HepG2 (cell line): ENCODE measurements at regions not wholly inside any gene's neighbourhood (a gene's known extent, or its start where the extent isn't known, plus 50 kb on each side); places are given as distances from the start of the nearest gene placed in this dataset.

Experiments used
- ATAC-seq: fragments of 200-7000 bp; cut with Tn5 transposase; 3 replicates; pipeline ENCODE4 v1.9.1; 2020; ENCODE audit warnings: mild to moderate bottlenecking, moderate library complexity
- BruUV-seq: library from RNA; stranded (reverse); fragments of 400-500 nt; replicated peaks from 2 replicates; lab custom pipeline; 2021; lab: Mats Ljungman, UMichigan
- CTCF ChIA-PET: fragments of 300-600 bp; formaldehyde crosslinking; extraction: SDS; loops from one replicate; lab custom pipeline; 2021; ENCODE audit warnings: low total read pairs, inconsistent platforms, low intra/inter-chr PET ratio; lab: Yijun Ruan, JAX
- POLR2A ChIA-PET: fragments of 350-600 bp; sonication (Branson Sonifier 250); formaldehyde crosslinking; loops from one replicate; lab custom pipeline; 2020; ENCODE audit warnings: antibody characterized with exemption, inconsistent platforms; lab: Yijun Ruan, JAX
- DNase-seq: peaks from one replicate; pipeline ENCODE4 v3.0.0-alpha.2; 2015; ENCODE audit warnings: low spot score
- FAIRE-seq: peaks from 3 replicates; lab custom pipeline; 2011; peaks lifted over from hg19 to GRCh38; lab: Jason Lieb, UNC
- H2AFZ ChIP-seq: one replicate; pipeline ENCODE4 v1.6.1; 2011; ENCODE audit warnings: low read length, inconsistent platforms
- H3K27ac ChIP-seq: fragments of 300-600 bp; 3 replicates; pipeline ENCODE4 v1.8.0; 2011; ENCODE audit warnings: mixed run types, mild to moderate bottlenecking, mixed read lengths, low read length, inconsistent platforms; ENCODE audit not compliant: insufficient read depth; ENCODE audit errors: extremely low read length
- H3K27me3 ChIP-seq, 2 experiments: fragments of 200-600 bp in 1 of 2; 2 replicates in 1 of 2; 3 replicates in 1 of 2; pipeline versions ENCODE4 v1.6.0 to v1.8.0; 2011; ENCODE audit warnings: low read length in 2 of 2, mild to moderate bottlenecking in 2 of 2, moderate library complexity in 2 of 2, inconsistent platforms in 1 of 2; ENCODE audit not compliant: insufficient read depth in 2 of 2, control insufficient read depth in 1 of 2
- H3K36me3 ChIP-seq, 2 experiments: fragments of 200-600 bp in 1 of 2; replicated peaks in 1 of 2; 2 replicates in 1 of 2; 3 replicates in 1 of 2; pipeline versions ENCODE4 v1.5.1 to v1.8.0; 2011; ENCODE audit warnings: low read length in 2 of 2, inconsistent platforms in 1 of 2; ENCODE audit not compliant: insufficient read depth in 2 of 2, control insufficient read depth in 1 of 2
- H3K4me1 ChIP-seq: 2 replicates; pipeline ENCODE4 v1.5.1; 2012; ENCODE audit warnings: low read length, inconsistent platforms; ENCODE audit not compliant: insufficient read depth
- H3K4me2 ChIP-seq: 2 replicates; pipeline ENCODE4 v1.6.0; 2011; ENCODE audit warnings: low read depth, low read length, inconsistent platforms
- H3K4me3 ChIP-seq, 3 experiments: fragments of 200-600 bp in 1 of 3; sonication (generic), shearing (Covaris generic) in 1 of 3; replicated peaks in 1 of 3; 2 replicates each; pipeline ENCODE4 v1.5.1; 2011 to 2016; ENCODE audit warnings: low read length in 3 of 3, inconsistent platforms in 2 of 3, low read depth in 2 of 3, mild to moderate bottlenecking in 2 of 3, control low read depth in 1 of 3, mixed read lengths in 1 of 3; ENCODE audit not compliant: insufficient read depth in 1 of 3
- H3K79me2 ChIP-seq: one replicate; pipeline ENCODE4 v1.6.1; 2011; ENCODE audit warnings: low read length, inconsistent platforms; ENCODE audit not compliant: insufficient read depth
- H3K9ac ChIP-seq: 2 replicates; pipeline ENCODE4 v1.6.0; 2011; ENCODE audit warnings: mild to moderate bottlenecking, low read depth, low read length, inconsistent platforms; ENCODE audit not compliant: insufficient read depth
- H3K9me3 ChIP-seq: 2 replicates; pipeline ENCODE4 v1.5.1; 2012; ENCODE audit warnings: mild to moderate bottlenecking, low read length
- H4K20me1 ChIP-seq: 2 replicates; pipeline ENCODE4 v1.6.0; 2011; ENCODE audit warnings: inconsistent platforms, mild to moderate bottlenecking, low read length, moderate library complexity; ENCODE audit not compliant: insufficient read depth
- CENPX ChIP-seq: sonication (generic); formaldehyde crosslinking; IDR thresholded peaks from 2 replicates; pipeline ENCODE4 v1.9.0; 2021; ENCODE audit warnings: mild to moderate bottlenecking, missing genetic modification reagents, moderate library complexity
- DPF2 ChIP-seq: sonication (generic); formaldehyde crosslinking; IDR thresholded peaks from 2 replicates; pipeline ENCODE4 v1.4.0; 2020; ENCODE audit warnings: mild to moderate bottlenecking, low read depth, missing genetic modification reagents, borderline replicate concordance
- ESRRA ChIP-seq: sonication (generic); formaldehyde crosslinking; IDR thresholded peaks from 2 replicates; pipeline ENCODE4 v1.5.1; 2020; ENCODE audit warnings: mild to moderate bottlenecking, low read depth, missing genetic modification reagents
- EZH2 ChIP-seq: conservative IDR thresholded peaks from 2 replicates; pipeline ENCODE4 v1.6.1; 2012; ENCODE audit warnings: mild to moderate bottlenecking, low read depth, low read length, moderate library complexity
- NFRKB ChIP-seq: fragments of 450-650 bp; IDR thresholded peaks from 2 replicates; pipeline ENCODE4 v1.6.1; 2017
- SAFB2 ChIP-seq: sonication (generic); formaldehyde crosslinking; IDR thresholded peaks from 2 replicates; pipeline ENCODE4 v1.5.1; 2020; ENCODE audit warnings: missing genetic modification reagents, low read depth, mild to moderate bottlenecking, borderline replicate concordance
- ZBTB20 ChIP-seq: sonication (generic); formaldehyde crosslinking; IDR thresholded peaks from 2 replicates; pipeline ENCODE4 v1.8.1; 2023; ENCODE audit warnings: missing genetic modification reagents, low read depth, mild to moderate bottlenecking, borderline replicate concordance
- ZBTB26 ChIP-seq: IDR thresholded peaks from 2 replicates; pipeline ENCODE4 v1.6.1; 2016; ENCODE audit warnings: missing compliant biosample characterization, missing genetic modification reagents, borderline replicate concordance
- ZNF687 ChIP-seq: sonication (generic); formaldehyde crosslinking; IDR thresholded peaks from 2 replicates; pipeline ENCODE4 v1.5.1; 2020; ENCODE audit warnings: mild to moderate bottlenecking, missing genetic modification reagents, moderate library complexity
- WGBS: methylation state at CpG from one replicate; pipeline ENCODE4 v1.1.6; 2017; ENCODE audit warnings: low lambda C conversion rate; 5-methylcytosine and 5-hydroxymethylcytosine counted together
- in situ Hi-C: cut with HindIII; loops from 2 replicates; pipeline ENCODE4 v1.10.0; 2017; ENCODE audit warnings: low pct_unique_long_range_greater_than_20kb; ENCODE audit not compliant: extremely low pct_ligation_motif_present
- intact Hi-C: fragments of 100-400 bp; cut with micrococcal nuclease; formaldehyde crosslinking; loops from one replicate; pipeline ENCODE4 v1.10.0; 2022; ENCODE audit not compliant: unreplicated experiment

- Histone ChIP-seq H3K79me2 (no peaks in the 10 kb centered on the region), H3K36me3 (no peaks in the 10 kb centered on the region), H3K27ac (no peak overlapping the region), H3K4me1 (no peaks in the 10 kb centered on the region), H3K4me3 (no peak overlapping the region), H3K9me3 (no peaks in the 10 kb centered on the region), H3K27me3 (no peaks in the 10 kb centered on the region; a peak in 2 of 5 replicates), H3K4me2 (no peak overlapping the region), H3K9ac (no peak overlapping the region), H4K20me1 (no peaks in the 10 kb centered on the region), H2AFZ (no peak overlapping the region)
- BruUV-seq, result no TSS peak
- no peak for ATAC-seq
- no peak for DNase-seq
- FAIRE-seq, result no peak
- ChIA-PET POLR2A (no interaction called here), CTCF (no interaction called here)
- TF ChIP-seq ESRRA (no peak), SAFB2 (CRISPR knock-in tag) (no peak), ZNF687 (CRISPR knock-in tag) (no peak), ZBTB20 (CRISPR knock-in tag) (no peak), ZBTB26 (CRISPR knock-in tag) (no peak), CENPX (CRISPR knock-in tag) (no peak), NFRKB (no peak), DPF2 (CRISPR knock-in tag) (no peak), EZH2 (no peak)
- intact Hi-C loops, result no loop called here
- 53% methylated on average over 5 of the region's 5 CpGs for WGBS
- in situ Hi-C loops, result no loop called here
Observed at GRCh38 chr1:59122527-59122926, 174.4 kb upstream of the FGGY start.
